ENCODE measurements at regions not wholly inside any gene's neighbourhood (a gene's known extent, or its start where the extent isn't known, plus 50 kb on each side); places are given as distances from the start of the nearest gene placed in this dataset.
A peak's percentile ranks its signal among the peaks of the same experiment; 100 is the strongest.

GRCh38 chr11:10358696-10359095 lies 53.8 kb downstream of the ADM start:
- no peak for DNase-seq

- DNase-seq = no peak
Observed at GRCh38 chr11:10359171-10359570, 54.3 kb downstream of the ADM start.

GRCh38 chr11:10360835-10361234 lies 56.0 kb downstream of the ADM start:
- no peak for DNase-seq

- no peak for DNase-seq
Observed at GRCh38 chr11:10365045-10365444, 60.2 kb downstream of the ADM start.

GRCh38 chr11:10366568-10367331 lies 61.9 kb downstream of the ADM start:
- peak; percentile 48 for DNase-seq

GRCh38 chr11:10371926-10372641 lies 67.2 kb downstream of the ADM start:
- no peak for DNase-seq

- no peak for DNase-seq
Observed at GRCh38 chr11:10373340-10373739, 68.5 kb downstream of the ADM start.

GRCh38 chr11:10373929-10374328 lies 69.1 kb downstream of the ADM start:
- DNase-seq = no peak

- DNase-seq = no peak
Observed at GRCh38 chr11:10374386-10374785, 69.5 kb downstream of the ADM start.

GRCh38 chr11:10375280-10375971 lies 70.6 kb downstream of the ADM start:
- no peak for DNase-seq

- DNase-seq = no peak
Observed at GRCh38 chr11:10376061-10376460, 71.2 kb downstream of the ADM start.

GRCh38 chr11:10377183-10377582 lies 72.3 kb downstream of the ADM start:
- DNase-seq = no peak

- DNase-seq = no peak
Observed at GRCh38 chr11:10378362-10378761, 73.5 kb downstream of the ADM start.

- DNase-seq = no peak
Observed at GRCh38 chr11:10379022-10379421, 74.1 kb downstream of the ADM start.

GRCh38 chr11:10379426-10379825 lies 74.6 kb downstream of the ADM start:
- no peak for DNase-seq

- no peak for DNase-seq
Observed at GRCh38 chr11:10379871-10380568, 75.0 kb upstream of the AMPD3 start.

GRCh38 chr11:10380921-10381320 lies 74.1 kb upstream of the AMPD3 start:
- no peak for DNase-seq

GRCh38 chr11:10381736-10382135 lies 73.3 kb upstream of the AMPD3 start:
- DNase-seq = no peak

GRCh38 chr11:10382518-10382917 lies 72.5 kb upstream of the AMPD3 start:
- DNase-seq = no peak

GRCh38 chr11:10385696-10386095 lies 69.4 kb upstream of the AMPD3 start:
- DNase-seq = no peak

GRCh38 chr11:10386361-10386760 lies 68.7 kb upstream of the AMPD3 start:
- DNase-seq = no peak

GRCh38 chr11:10386861-10387205 lies 68.2 kb upstream of the AMPD3 start:
- no peak for DNase-seq

All from NCI-H446 treated with DMSO at 0.1 percent for 48 hours (cell line).